ENCODE measurements at regions not wholly inside any gene's neighbourhood (a gene's known extent, or its start where the extent isn't known, plus 50 kb on each side); places are given as distances from the start of the nearest gene placed in this dataset.

DNA sequence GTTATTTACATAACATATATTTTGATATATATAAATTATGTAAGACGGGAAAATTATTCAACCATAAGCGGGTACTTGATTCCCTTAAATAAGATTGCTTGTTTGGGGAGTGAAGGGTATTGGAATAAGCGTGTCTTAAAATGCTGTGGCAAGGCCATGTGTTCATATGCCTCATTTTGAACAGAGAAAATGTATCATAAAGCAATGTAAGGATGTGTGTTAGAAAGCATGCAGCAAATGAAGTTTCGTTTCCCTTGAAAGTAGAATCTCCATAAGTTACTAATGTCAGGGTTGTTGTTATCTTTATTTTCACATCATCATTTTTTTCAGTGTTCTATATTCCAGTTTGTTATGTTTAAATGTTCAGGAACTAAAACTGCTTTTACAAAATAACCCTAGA is 465.6 kb downstream of the FOXG1 start:
- no peak for ATAC-seq
- no peak for DNase-seq
- Histone ChIP-seq H3K4me3 (no peak overlapping the region), H3K36me3 (no peaks in the 10 kb centered on the region), H3K27ac (no peak overlapping the region), H3K27me3 (no peaks in the 10 kb centered on the region), H3K9me3 (no peaks in the 10 kb centered on the region), H3K4me1 (no peaks in the 10 kb centered on the region)
- intact Hi-C loops (cut with DNase I) = no loop called here
- TF ChIP-seq, protein P1, sequence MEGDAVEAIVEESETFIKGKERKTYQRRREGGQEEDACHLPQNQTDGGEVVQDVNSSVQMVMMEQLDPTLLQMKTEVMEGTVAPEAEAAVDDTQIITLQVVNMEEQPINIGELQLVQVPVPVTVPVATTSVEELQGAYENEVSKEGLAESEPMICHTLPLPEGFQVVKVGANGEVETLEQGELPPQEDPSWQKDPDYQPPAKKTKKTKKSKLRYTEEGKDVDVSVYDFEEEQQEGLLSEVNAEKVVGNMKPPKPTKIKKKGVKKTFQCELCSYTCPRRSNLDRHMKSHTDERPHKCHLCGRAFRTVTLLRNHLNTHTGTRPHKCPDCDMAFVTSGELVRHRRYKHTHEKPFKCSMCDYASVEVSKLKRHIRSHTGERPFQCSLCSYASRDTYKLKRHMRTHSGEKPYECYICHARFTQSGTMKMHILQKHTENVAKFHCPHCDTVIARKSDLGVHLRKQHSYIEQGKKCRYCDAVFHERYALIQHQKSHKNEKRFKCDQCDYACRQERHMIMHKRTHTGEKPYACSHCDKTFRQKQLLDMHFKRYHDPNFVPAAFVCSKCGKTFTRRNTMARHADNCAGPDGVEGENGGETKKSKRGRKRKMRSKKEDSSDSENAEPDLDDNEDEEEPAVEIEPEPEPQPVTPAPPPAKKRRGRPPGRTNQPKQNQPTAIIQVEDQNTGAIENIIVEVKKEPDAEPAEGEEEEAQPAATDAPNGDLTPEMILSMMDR (IDR thresholded peaks at IDR 0.05) = no peak

DNA sequence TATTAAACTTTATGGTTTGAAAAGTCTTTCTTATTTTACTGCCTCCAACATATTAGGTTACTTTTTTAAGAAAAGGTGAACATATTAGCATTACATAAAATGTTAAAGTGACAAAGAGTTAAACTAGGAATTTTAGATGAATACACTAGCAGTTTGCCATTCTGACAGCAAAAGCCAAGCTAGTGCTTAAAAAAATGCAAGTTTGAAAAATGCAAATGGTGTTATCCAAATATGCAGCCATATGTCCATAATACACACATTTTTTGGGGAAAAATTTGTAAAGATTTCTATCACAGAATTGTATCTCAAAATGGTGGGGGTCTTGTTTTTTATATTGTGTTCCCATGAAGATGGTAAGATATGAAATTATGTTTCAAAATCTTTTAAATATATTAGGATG is 466.1 kb downstream of the FOXG1 start:
- TF ChIP-seq, protein P1 (IDR thresholded peaks at IDR 0.05) = no peak
- no peaks in the 10 kb centered on the region for H3K27me3 ChIP-seq
- no peaks in the 10 kb centered on the region for H3K9me3 ChIP-seq
- H3K36me3 ChIP-seq = no peaks in the 10 kb centered on the region
- DNase-seq (no peak), ATAC-seq (no peak)
- no peak overlapping the region for H3K27ac ChIP-seq
- H3K4me3 ChIP-seq = no peak overlapping the region
- H3K4me1 ChIP-seq = no peaks in the 10 kb centered on the region
- intact Hi-C loops (cut with DNase I) = no loop called here

DNA sequence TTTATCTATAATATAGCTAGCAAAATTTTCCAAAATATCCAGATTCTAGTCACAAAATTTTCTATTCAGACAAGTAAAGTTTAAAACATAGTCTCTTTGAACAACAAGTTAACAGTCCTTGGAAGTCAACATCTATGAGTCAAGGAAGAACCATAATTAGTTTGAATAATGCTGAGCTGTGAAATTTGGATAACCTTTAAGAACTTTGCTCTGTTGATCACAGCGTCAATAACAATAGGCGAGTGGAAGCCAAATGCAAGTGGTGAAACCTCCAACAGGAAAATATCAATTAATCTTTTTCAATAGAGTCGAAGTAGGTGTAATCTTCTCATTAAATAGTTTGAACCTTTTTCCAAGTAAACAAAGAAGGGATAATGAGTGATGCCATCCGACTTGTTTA is 466.6 kb downstream of the FOXG1 start:
- intact Hi-C loops (cut with DNase I) = no loop called here
- H3K4me3 ChIP-seq = no peak overlapping the region
- TF ChIP-seq, protein P1 (IDR thresholded peaks at IDR 0.05) = no peak
- H3K4me1 ChIP-seq = no peaks in the 10 kb centered on the region
- no peak for DNase-seq
- H3K27me3 ChIP-seq = no peaks in the 10 kb centered on the region
- ATAC-seq = no peak
- no peak overlapping the region for H3K27ac ChIP-seq
- H3K36me3 ChIP-seq = no peaks in the 10 kb centered on the region
- no peaks in the 10 kb centered on the region for H3K9me3 ChIP-seq

DNA sequence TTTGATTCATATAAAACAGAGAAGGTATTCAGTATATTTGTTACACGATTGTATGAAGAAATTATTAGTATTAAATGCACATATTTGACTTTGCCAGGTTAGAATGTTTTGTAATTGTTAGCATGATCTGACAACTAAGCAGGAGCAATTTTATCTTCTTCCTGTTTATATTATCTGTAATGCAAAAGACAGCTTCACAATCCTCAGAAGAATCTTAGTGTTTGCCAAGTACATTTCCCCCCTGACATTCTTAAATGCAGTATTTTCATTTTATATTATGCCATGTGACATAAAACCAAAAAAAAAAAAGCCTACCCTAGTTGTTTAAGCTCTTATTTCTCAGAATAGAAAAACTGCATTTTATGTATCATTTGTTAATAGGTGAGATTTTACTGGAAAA is 469.4 kb downstream of the FOXG1 start:
- intact Hi-C loops (cut with DNase I) = no loop called here
- no peaks in the 10 kb centered on the region for H3K9me3 ChIP-seq
- no peaks in the 10 kb centered on the region for H3K36me3 ChIP-seq
- H3K27me3 ChIP-seq = no peaks in the 10 kb centered on the region
- no peak overlapping the region for H3K4me3 ChIP-seq
- TF ChIP-seq, protein P1 (IDR thresholded peaks at IDR 0.05) = no peak
- DNase-seq = no peak
- ATAC-seq = no peak
- H3K4me1 ChIP-seq = no peaks in the 10 kb centered on the region
- no peak overlapping the region for H3K27ac ChIP-seq

DNA sequence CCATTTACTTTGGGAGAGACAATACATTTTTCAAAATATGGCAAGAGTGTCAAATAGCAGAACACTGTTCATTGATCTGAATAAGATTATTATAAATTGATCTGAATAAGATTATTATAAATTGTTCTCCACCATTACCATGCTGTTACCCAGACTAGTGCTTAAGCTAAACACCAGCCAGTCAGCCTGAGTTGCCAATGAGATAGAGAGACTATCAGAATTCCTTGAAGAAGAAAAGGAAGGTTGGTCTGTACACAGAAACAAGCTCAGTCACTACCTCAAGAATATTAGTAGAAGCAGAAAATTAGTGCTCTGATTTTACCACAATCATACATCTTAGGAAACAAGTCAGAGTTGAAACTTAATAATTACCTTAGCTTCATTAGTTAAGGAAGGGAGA is 469.8 kb downstream of the FOXG1 start:
- TF ChIP-seq, protein P1 (IDR thresholded peaks at IDR 0.05) = no peak
- H3K27ac ChIP-seq = no peak overlapping the region
- H3K9me3 ChIP-seq = no peaks in the 10 kb centered on the region
- H3K4me3 ChIP-seq = no peak overlapping the region
- H3K36me3 ChIP-seq = no peaks in the 10 kb centered on the region
- no peak for DNase-seq
- no peaks in the 10 kb centered on the region for H3K27me3 ChIP-seq
- intact Hi-C loops (cut with DNase I) = no loop called here
- ATAC-seq = no peak
- H3K4me1 ChIP-seq = no peaks in the 10 kb centered on the region

DNA sequence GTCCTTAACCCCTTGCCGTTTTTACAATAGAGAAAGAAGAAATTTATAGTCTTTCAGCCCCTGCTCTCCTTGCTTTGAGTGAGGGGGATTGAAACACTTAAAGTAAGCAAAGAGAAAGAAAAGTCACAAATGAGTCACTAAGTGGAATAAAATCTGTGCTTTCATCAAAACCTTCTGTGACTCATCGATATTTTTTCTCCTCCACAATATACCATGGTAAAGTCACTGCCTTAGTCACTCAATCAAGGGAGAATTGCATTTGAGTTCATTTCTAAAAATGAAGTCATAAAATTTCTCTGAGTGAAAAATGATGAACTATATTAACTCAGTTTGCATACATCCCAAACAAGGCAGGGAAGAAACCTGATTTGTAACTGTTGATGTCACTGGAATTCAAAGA is 470.3 kb downstream of the FOXG1 start:
- Histone ChIP-seq H3K27ac (no peak overlapping the region), H3K4me1 (no peaks in the 10 kb centered on the region), H3K36me3 (no peaks in the 10 kb centered on the region), H3K9me3 (no peaks in the 10 kb centered on the region), H3K27me3 (no peaks in the 10 kb centered on the region), H3K4me3 (no peak overlapping the region)
- ATAC-seq (no peak), DNase-seq (no peak)
- TF ChIP-seq, protein P1 (IDR thresholded peaks at IDR 0.05) = no peak
- intact Hi-C loops (cut with DNase I) = no loop called here

All from upper lobe of right lung (tissue), 1 donor.